ENCODE measurements at regions not wholly inside any gene's neighbourhood (a gene's known extent, or its start where the extent isn't known, plus 50 kb on each side); places are given as distances from the start of the nearest gene placed in this dataset.

- TF ChIP-seq CTCF (conservative IDR thresholded peaks at IDR 0.05; ENCODE audit: low read depth, low read length) (no peak), EZH2phosphoT487 (IDR thresholded peaks at IDR 0.05; ENCODE audit: borderline replicate concordance, low read length) (no peak), EZH2 (IDR thresholded peaks at IDR 0.05; ENCODE audit: low read length, unreplicated experiment) (no peak)
Observed at GRCh38 chr2:146837857-146838256, 1007.0 kb upstream of the ACVR2A start.

All from PC-3 (cell line).